AG09319 (cell line): ENCODE measurements at regions not wholly inside any gene's neighbourhood (a gene's known extent, or its start where the extent isn't known, plus 50 kb on each side); places are given as distances from the start of the nearest gene placed in this dataset.

ENCODE experiments used
- DNase-seq: peaks from one replicate; pipeline ENCODE4 v3.0.0-alpha.2; 2010; ENCODE audit warnings: low read depth; ENCODE audit errors: extremely low read depth
- CTCF ChIP-seq: IDR thresholded peaks from 2 replicates; pipeline ENCODE4 v1.5.1; 2011; ENCODE audit warnings: low read depth, mild to moderate bottlenecking, inconsistent platforms, low read length, moderate library complexity

GRCh38 chr15:47870300-47870955 is 153.1 kb downstream of the SEMA6D start:
- no peak for DNase-seq
- TF ChIP-seq CTCF, result no peak

GRCh38 chr15:47870956-47871625 is 153.8 kb downstream of the SEMA6D start:
- DNase-seq, result no peak
- TF ChIP-seq CTCF, result no peak

GRCh38 chr15:47872208-47872607 is 154.9 kb downstream of the SEMA6D start:
- no peak for TF ChIP-seq CTCF
- DNase-seq, result no peak

- DNase-seq, result no peak
- no peak for TF ChIP-seq CTCF
Observed at GRCh38 chr15:47872869-47873432, 155.6 kb downstream of the SEMA6D start.

GRCh38 chr15:47876986-47877385 is 159.7 kb downstream of the SEMA6D start:
- DNase-seq, result no peak
- no peak for TF ChIP-seq CTCF

- DNase-seq, result no peak
- no peak for TF ChIP-seq CTCF
Observed at GRCh38 chr15:47877836-47878235, 160.5 kb downstream of the SEMA6D start.

- TF ChIP-seq CTCF, result no peak
- no peak for DNase-seq
Observed at GRCh38 chr15:47885920-47886319, 168.6 kb downstream of the SEMA6D start.
